ENCODE measurements at regions not wholly inside any gene's neighbourhood (a gene's known extent, or its start where the extent isn't known, plus 50 kb on each side); places are given as distances from the start of the nearest gene placed in this dataset.

DNA sequence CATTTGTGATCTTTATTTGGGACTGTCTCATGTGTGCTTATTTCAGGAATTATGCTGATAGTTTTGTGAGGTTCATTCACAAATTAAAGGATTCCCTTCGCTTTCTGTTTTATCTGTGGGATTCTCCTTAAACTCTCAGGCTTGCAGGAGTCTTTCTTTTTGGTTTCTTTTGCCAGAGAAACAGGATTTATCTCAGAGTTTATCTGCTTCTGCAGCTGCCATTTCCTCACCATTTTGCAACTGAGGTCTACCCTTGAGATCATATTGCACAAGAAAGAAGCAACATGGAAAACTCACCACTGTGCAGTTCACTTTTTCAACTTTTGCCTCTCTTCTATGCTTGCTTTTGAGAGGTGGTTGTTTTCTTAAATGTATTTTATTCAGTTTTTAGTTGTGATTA is 201.0 kb downstream of the PRL start:
- Histone ChIP-seq H2AFZ (ENCODE audit: low read length) (no peak overlapping the region), H3K27me3 (ENCODE audit: insufficient read depth, low read length) (no peaks in the 10 kb centered on the region), H3T11ph (ENCODE audit: low read length) (no peak overlapping the region), H4K5ac (ENCODE audit: insufficient read length, low read depth, low read length) (no peak overlapping the region), H3K23ac (ENCODE audit: insufficient read length, low read depth, low read length) (no peak overlapping the region), H3K56ac (ENCODE audit: insufficient read length, low read depth, low read length) (no peak overlapping the region), H4K8ac (replicated peaks; ENCODE audit: insufficient read length, low read depth, low read length) (no peak overlapping the region), H2AK5ac (ENCODE audit: insufficient read length, low read length) (no peak overlapping the region), H2BK5ac (ENCODE audit: insufficient read length, low read length) (no peak overlapping the region), H2BK120ac (ENCODE audit: low read depth, low read length, poor library complexity, severe bottlenecking) (no peak overlapping the region), H3K23me2 (ENCODE audit: insufficient read length, low read depth, low read length, poor library complexity, severe bottlenecking) (no peaks in the 10 kb centered on the region), H3K9me3 (ENCODE audit: control insufficient read depth, low read depth, low read length) (no peaks in the 10 kb centered on the region), H3K9ac (ENCODE audit: extremely low read depth, insufficient read length, low read length) (no peak overlapping the region), H3K79me2 (ENCODE audit: insufficient read depth, low read length) (no peaks in the 10 kb centered on the region), H2BK12ac (ENCODE audit: insufficient read length, low read depth, low read length) (no peak overlapping the region), H2BK20ac (ENCODE audit: low read depth, low read length, poor library complexity, severe bottlenecking) (no peak overlapping the region), H4K20me1 (ENCODE audit: control insufficient read depth, insufficient read depth, insufficient read length) (no peaks in the 10 kb centered on the region), H4K91ac (ENCODE audit: insufficient read length, low read depth, low read length) (no peak overlapping the region), H2BK15ac (ENCODE audit: low read depth, low read length) (no peak overlapping the region), H3K4me2 (ENCODE audit: insufficient read depth, insufficient read length, low read length) (no peak overlapping the region), H3K4ac (ENCODE audit: low read depth, low read length) (no peak overlapping the region), H3K4me1 (ENCODE audit: insufficient read depth, low read length) (no peaks in the 10 kb centered on the region; the same call in 1 of the 2 replicates), H3K18ac (ENCODE audit: insufficient read length, low read depth, low read length) (no peak overlapping the region), H3K27ac (ENCODE audit: insufficient read length, low read depth, low read length) (no peak overlapping the region), H3K79me1 (ENCODE audit: insufficient read depth, low read depth, low read length, poor library complexity, severe bottlenecking) (no peaks in the 10 kb centered on the region), H3K14ac (ENCODE audit: insufficient read depth, low read length) (no peak overlapping the region)
- no peak for DNase-seq
- Mint-ChIP-seq H3K36me3 (ENCODE audit: insufficient read depth in 1 of 3, low read depth in 3 of 3) (no peaks in the 10 kb centered on the region), H3K27me3 (ENCODE audit: low read depth) (no peaks in the 10 kb centered on the region), H3K27ac (peak overlapping the region in 2 of 3 experiments; percentile 53 to 54; a peak in 3 of 7 replicates), H3K4me1 (peaks cover 3 to 5% of the 10 kb centered on the region in 2 experiments; a peak in 1 of 4 replicates), H3K4me3 (no peak overlapping the region), H3K9me3 (no peaks in the 10 kb centered on the region)
- no CpG with 5 or more reads among the region's 1 CpG for WGBS (ENCODE audit: extremely low coverage, insufficient read length, low lambda C conversion rate)
- TF ChIP-seq, protein P1, sequence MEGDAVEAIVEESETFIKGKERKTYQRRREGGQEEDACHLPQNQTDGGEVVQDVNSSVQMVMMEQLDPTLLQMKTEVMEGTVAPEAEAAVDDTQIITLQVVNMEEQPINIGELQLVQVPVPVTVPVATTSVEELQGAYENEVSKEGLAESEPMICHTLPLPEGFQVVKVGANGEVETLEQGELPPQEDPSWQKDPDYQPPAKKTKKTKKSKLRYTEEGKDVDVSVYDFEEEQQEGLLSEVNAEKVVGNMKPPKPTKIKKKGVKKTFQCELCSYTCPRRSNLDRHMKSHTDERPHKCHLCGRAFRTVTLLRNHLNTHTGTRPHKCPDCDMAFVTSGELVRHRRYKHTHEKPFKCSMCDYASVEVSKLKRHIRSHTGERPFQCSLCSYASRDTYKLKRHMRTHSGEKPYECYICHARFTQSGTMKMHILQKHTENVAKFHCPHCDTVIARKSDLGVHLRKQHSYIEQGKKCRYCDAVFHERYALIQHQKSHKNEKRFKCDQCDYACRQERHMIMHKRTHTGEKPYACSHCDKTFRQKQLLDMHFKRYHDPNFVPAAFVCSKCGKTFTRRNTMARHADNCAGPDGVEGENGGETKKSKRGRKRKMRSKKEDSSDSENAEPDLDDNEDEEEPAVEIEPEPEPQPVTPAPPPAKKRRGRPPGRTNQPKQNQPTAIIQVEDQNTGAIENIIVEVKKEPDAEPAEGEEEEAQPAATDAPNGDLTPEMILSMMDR (conservative IDR thresholded peaks at IDR 0.05): no peak
